GM12865 (cell line): ENCODE measurements at regions not wholly inside any gene's neighbourhood (a gene's known extent, or its start where the extent isn't known, plus 50 kb on each side); places are given as distances from the start of the nearest gene placed in this dataset.
"Not testable (repeated sequence)": the region's sequence is repeated elsewhere in the genome, so short reads cannot be mapped to it uniquely, and the experiment has no call there.

Experiments used
- DNase-seq: peaks from one replicate; pipeline ENCODE4 v3.0.0; 2010; ENCODE audit warnings: low read depth
- H3K4me3 ChIP-seq: 2 replicates; pipeline ENCODE4 v1.5.1; 2011; ENCODE audit warnings: mild to moderate bottlenecking, low read depth, low read length, control low read depth
- CTCF ChIP-seq: IDR thresholded peaks from 2 replicates; pipeline ENCODE4 v1.5.1; 2011; ENCODE audit warnings: low read length, control low read depth, low read depth, inconsistent platforms; ENCODE audit not compliant: insufficient read depth; ENCODE audit errors: missing control alignments

- no peak for DNase-seq
- TF ChIP-seq CTCF: no peak
- H3K4me3 ChIP-seq: no peak overlapping the region
Measured at GRCh38 chrX:150094996-150095395, 156.7 kb upstream of the EOLA2 start.

GRCh38 chrX:150099316-150099715 lies 161.0 kb upstream of the EOLA2 start:
- no peak overlapping the region for H3K4me3 ChIP-seq
- no peak for DNase-seq
- no peak for TF ChIP-seq CTCF

- no peak for DNase-seq
- H3K4me3 ChIP-seq: no peak overlapping the region
Measured at GRCh38 chrX:150100261-150100660, 162.0 kb upstream of the EOLA2 start.

GRCh38 chrX:150118476-150118875 lies 180.2 kb upstream of the EOLA2 start:
- no peak overlapping the region for H3K4me3 ChIP-seq
- DNase-seq: no peak
- TF ChIP-seq CTCF: no peak

More at GRCh38 chrX:150100261-150100660, 162.0 kb upstream of the EOLA2 start:
- no peak for TF ChIP-seq CTCF

GRCh38 chrX:150119323-150119722 lies 181.0 kb upstream of the EOLA2 start:
- TF ChIP-seq CTCF: no peak
- DNase-seq: no peak
- H3K4me3 ChIP-seq: no peak overlapping the region

- not testable (repeated sequence) for H3K4me3 ChIP-seq, DNase-seq
Measured at GRCh38 chrX:150125045-150125444, 186.8 kb upstream of the EOLA2 start.

GRCh38 chrX:150127216-150127615 lies 188.9 kb upstream of the EOLA2 start:
- no peak for DNase-seq

More at GRCh38 chrX:150127216-150127615, 188.9 kb upstream of the EOLA2 start:
- no peak overlapping the region for H3K4me3 ChIP-seq
- TF ChIP-seq CTCF: no peak
